ENCODE measurements at regions not wholly inside any gene's neighbourhood (a gene's known extent, or its start where the extent isn't known, plus 50 kb on each side); places are given as distances from the start of the nearest gene placed in this dataset.

DNA sequence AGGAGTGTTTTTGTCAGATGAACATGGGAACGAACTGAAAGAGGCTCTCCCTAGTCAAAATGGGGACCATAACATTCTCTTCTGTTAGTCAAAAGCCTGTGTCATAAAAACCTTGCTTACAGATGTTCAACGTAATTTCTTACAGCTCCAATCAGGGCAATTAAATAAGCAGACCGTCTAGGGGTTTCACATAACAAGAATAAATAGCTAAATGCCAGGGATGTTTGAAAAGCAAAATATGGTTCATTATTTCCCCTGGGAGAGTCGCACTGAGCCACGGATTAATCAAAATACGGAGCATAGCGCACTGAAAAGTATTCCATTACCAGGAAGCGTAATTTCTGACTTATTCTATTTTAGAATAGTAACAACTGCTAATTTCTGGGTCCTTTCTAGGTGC, 63.7 kb upstream of the MRI1 start:
- 58 to 69% methylated on average over 8 of the region's 8 CpGs for WGBS, 2 donors
- H3K27me3 ChIP-seq: peaks cover 0 to 51% (median 0%) of the 10 kb centered on the region in 4 donors
- no peak overlapping the region for H3K4me3 ChIP-seq
- no peaks in the 10 kb centered on the region for H3K36me3 ChIP-seq
- no peak overlapping the region for H3K27ac ChIP-seq
- no peak for TF ChIP-seq POLR2A (IDR thresholded peaks at IDR 0.05)
- TF ChIP-seq, protein P1, sequence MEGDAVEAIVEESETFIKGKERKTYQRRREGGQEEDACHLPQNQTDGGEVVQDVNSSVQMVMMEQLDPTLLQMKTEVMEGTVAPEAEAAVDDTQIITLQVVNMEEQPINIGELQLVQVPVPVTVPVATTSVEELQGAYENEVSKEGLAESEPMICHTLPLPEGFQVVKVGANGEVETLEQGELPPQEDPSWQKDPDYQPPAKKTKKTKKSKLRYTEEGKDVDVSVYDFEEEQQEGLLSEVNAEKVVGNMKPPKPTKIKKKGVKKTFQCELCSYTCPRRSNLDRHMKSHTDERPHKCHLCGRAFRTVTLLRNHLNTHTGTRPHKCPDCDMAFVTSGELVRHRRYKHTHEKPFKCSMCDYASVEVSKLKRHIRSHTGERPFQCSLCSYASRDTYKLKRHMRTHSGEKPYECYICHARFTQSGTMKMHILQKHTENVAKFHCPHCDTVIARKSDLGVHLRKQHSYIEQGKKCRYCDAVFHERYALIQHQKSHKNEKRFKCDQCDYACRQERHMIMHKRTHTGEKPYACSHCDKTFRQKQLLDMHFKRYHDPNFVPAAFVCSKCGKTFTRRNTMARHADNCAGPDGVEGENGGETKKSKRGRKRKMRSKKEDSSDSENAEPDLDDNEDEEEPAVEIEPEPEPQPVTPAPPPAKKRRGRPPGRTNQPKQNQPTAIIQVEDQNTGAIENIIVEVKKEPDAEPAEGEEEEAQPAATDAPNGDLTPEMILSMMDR (IDR thresholded peaks at IDR 0.05): no peak
- intact Hi-C loops (cut with DNase I): no loop called here
- DNase-seq: no peak
- peaks cover 0 to 6% (median 0%) of the 10 kb centered on the region in 3 donors for H3K4me1 ChIP-seq
- peaks cover 0 to 5% (median 0%) of the 10 kb centered on the region in 3 donors for H3K9me3 ChIP-seq

DNA sequence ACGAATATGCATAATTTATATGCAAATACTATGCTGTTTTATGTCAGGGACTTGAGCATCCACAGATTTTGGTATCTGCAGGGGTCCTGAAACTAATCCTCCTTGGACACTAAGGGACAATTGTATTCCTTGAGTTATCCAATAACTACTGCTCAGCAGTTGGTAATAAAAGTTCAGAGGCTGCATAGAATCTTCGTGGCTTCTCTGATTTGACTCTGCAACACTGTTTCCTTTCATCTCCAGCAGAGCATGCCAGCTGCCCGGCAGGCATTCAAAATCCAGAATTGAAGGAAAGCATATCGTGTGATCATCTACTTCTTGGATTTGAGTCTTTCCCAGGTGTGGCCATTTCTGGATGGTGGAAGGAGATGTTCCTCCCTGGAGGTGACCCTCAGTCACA, 64.5 kb upstream of the MRI1 start:
- intact Hi-C loops (cut with DNase I): no loop called here
- Histone ChIP-seq H3K4me1 (peaks cover 0 to 6% (median 0%) of the 10 kb centered on the region in 3 donors), H3K36me3 (no peaks in the 10 kb centered on the region), H3K4me3 (no peak overlapping the region), H3K9me3 (peaks cover 0 to 5% (median 0%) of the 10 kb centered on the region in 3 donors), H3K27me3 (peaks cover 0 to 51% (median 0%) of the 10 kb centered on the region in 4 donors), H3K27ac (no peak overlapping the region)
- 23 to 43% methylated on average over 4 of the region's 4 CpGs for WGBS, 2 donors
- DNase-seq: no peak
- TF ChIP-seq, protein P1 (IDR thresholded peaks at IDR 0.05): no peak
- no peak for TF ChIP-seq POLR2A (IDR thresholded peaks at IDR 0.05)

DNA sequence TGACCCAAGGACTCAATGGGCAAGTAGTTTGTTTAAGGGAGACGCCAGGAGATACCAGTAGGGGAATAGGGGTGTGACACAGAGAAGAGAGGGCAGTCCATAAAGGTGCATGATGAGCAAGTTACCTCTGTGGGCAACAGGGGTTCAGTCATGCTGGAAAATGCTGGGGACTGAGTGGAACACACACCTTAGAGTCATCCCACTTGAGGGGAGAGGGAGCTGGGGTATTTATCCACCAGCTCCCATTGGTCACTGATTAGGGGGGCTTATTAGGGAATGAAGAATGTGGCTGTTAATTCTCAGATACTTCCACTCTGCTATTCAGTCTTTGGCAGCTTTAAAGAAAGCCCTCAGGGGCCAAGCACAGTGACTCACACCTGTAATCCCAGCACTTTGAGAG, 67.5 kb upstream of the MRI1 start:
- peaks cover 0 to 14% (median 3%) of the 10 kb centered on the region in 3 donors for H3K4me1 ChIP-seq
- no peak overlapping the region for H3K27ac ChIP-seq
- TF ChIP-seq POLR2A (IDR thresholded peaks at IDR 0.05): no peak
- TF ChIP-seq, protein P1 (IDR thresholded peaks at IDR 0.05): no peak
- H3K4me3 ChIP-seq: no peak overlapping the region
- peaks cover 0 to 48% (median 0%) of the 10 kb centered on the region in 4 donors for H3K27me3 ChIP-seq
- 89 to 91% methylated on average over 1 of the region's 1 CpG for WGBS, 2 donors
- intact Hi-C loops (cut with DNase I): no loop called here
- H3K9me3 ChIP-seq: peaks cover 0 to 5% (median 0%) of the 10 kb centered on the region in 3 donors
- no peak for DNase-seq
- H3K36me3 ChIP-seq: no peaks in the 10 kb centered on the region

DNA sequence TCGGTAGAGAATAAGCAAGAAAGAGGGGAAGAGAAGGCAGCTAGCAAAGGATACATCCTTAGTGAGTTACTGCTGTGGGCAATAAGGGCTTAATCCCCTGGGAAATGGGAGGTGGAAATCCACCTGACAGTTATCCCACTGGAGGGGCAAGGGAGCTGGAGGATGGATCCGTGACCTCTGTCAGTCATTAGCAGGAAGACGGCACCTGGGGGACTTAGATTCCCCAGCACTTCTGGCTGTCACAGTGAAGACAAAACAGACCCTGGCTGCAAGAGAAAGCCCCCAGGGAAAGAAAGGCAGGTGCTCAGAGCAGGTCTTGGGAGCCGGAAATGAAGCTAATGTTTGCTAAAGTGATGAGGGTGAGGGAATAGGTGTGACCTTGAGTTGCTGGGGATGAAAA, 70.4 kb upstream of the MRI1 start:
- Histone ChIP-seq H3K27ac (no peak overlapping the region), H3K27me3 (peaks cover 0 to 29% (median 0%) of the 10 kb centered on the region in 4 donors), H3K4me1 (peaks cover 0 to 13% (median 3%) of the 10 kb centered on the region in 3 donors), H3K36me3 (no peaks in the 10 kb centered on the region), H3K4me3 (no peak overlapping the region), H3K9me3 (no peaks in the 10 kb centered on the region)
- no peak for DNase-seq
- intact Hi-C loops (cut with DNase I): no loop called here
- WGBS, 2 donors: 71 to 93% methylated on average over 4 of the region's 4 CpGs
- no peak for TF ChIP-seq POLR2A (IDR thresholded peaks at IDR 0.05)
- TF ChIP-seq, protein P1 (IDR thresholded peaks at IDR 0.05): no peak

DNA sequence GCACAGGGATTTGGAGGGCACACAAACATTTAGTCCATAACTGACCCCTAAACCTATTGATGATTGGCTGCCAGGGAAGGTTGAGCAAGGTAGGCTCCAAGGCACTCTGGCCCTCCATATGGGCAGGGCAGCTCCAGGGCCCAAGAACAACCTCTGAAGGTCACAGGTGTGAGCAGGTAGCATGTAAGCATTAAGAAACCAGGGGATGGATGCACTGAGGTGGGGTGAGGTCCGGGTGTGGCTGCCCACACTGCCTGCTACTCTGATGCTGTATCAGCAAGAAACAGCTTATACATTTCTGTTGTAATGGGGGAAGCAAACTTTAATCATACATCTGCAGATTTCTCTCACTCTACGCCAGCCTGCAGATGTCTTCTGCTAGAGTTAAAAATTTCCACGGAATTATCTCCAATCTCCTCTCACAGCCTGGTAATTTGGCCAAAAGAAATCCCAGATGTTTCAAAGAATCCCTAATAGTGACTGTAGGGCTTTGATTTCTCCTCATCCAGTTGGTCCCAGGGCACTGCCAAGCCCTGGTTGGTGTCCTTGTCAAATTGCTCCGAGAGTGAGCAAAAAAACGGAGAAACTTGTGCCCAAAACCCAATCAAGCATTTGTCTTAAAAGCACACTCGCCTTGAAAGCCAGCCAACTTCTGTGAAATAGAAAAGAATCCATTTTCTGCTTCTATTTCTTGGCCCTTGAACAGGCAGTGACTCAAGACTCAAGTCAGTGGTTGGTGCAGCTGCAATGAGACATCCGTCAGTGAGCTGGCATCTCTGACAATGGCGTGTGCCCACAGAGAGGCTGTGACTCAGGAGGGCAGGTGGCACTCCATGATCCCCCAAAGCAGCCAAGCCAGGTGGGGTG, 72.5 kb upstream of the MRI1 start:
- H3K27me3 ChIP-seq: peaks cover 0 to 17% (median 0%) of the 10 kb centered on the region in 4 donors
- no peak overlapping the region for H3K4me3 ChIP-seq
- DNase-seq: no peak
- H3K27ac ChIP-seq: no peak overlapping the region
- peaks cover 0 to 13% (median 3%) of the 10 kb centered on the region in 3 donors for H3K4me1 ChIP-seq
- no peaks in the 10 kb centered on the region for H3K9me3 ChIP-seq
- no peaks in the 10 kb centered on the region for H3K36me3 ChIP-seq
- no peak for TF ChIP-seq POLR2A (IDR thresholded peaks at IDR 0.05)
- TF ChIP-seq, protein P1 (IDR thresholded peaks at IDR 0.05): no peak
- intact Hi-C loops (cut with DNase I): no loop called here
- 20 to 35% methylated on average over 7 to 8 of the region's 8 CpGs for WGBS, 2 donors
